Transverse colon (tissue), 4 donors: ENCODE measurements at regions not wholly inside any gene's neighbourhood (a gene's known extent, or its start where the extent isn't known, plus 50 kb on each side); places are given as distances from the start of the nearest gene placed in this dataset.

Source experiments
- POLR2A ChIP-seq: fragments of 450-650 bp; IDR thresholded peaks from one replicate; pipeline ENCODE4 v1.6.1; 2016; ENCODE audit warnings: antibody characterized with exemption, mild to moderate bottlenecking, moderate library complexity
- POLR2AphosphoS5 ChIP-seq, 3 donors: sonication (generic); formaldehyde crosslinking; IDR thresholded peaks; one replicate each; pipeline ENCODE4 v1.6.1; 2016; ENCODE audit warnings: antibody characterized with exemption in 3 of 3
- TF ChIP-seq, protein P1 (sequence below), 5 experiments: fragments of 200-600 bp in 3 of 5; fragments of 450-650 bp in 2 of 5; sonication (generic) in 3 of 5; IDR thresholded peaks; 1 replicate in 2 of 5; 2 replicates in 3 of 5; pipeline ENCODE4 v1.5.1; 2016 to 2017; ENCODE audit warnings: antibody characterized with exemption in 5 of 5, inconsistent platforms in 3 of 5, mild to moderate bottlenecking in 2 of 5, moderate library complexity in 1 of 5

GRCh38 chr5:57417971-57418370 lies 64.6 kb downstream of the ACTBL2 start:
- TF ChIP-seq, protein P1, sequence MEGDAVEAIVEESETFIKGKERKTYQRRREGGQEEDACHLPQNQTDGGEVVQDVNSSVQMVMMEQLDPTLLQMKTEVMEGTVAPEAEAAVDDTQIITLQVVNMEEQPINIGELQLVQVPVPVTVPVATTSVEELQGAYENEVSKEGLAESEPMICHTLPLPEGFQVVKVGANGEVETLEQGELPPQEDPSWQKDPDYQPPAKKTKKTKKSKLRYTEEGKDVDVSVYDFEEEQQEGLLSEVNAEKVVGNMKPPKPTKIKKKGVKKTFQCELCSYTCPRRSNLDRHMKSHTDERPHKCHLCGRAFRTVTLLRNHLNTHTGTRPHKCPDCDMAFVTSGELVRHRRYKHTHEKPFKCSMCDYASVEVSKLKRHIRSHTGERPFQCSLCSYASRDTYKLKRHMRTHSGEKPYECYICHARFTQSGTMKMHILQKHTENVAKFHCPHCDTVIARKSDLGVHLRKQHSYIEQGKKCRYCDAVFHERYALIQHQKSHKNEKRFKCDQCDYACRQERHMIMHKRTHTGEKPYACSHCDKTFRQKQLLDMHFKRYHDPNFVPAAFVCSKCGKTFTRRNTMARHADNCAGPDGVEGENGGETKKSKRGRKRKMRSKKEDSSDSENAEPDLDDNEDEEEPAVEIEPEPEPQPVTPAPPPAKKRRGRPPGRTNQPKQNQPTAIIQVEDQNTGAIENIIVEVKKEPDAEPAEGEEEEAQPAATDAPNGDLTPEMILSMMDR (IDR thresholded peaks at IDR 0.05) = no peak
- TF ChIP-seq POLR2A (no peak), POLR2AphosphoS5 (IDR thresholded peaks at IDR 0.05) (no peak)
